Stimulated activated CD4-positive, alpha-beta T cell treated with anti-CD3 and anti-CD28 coated beads, Interleukin-12 subunit alpha, Interleukin-12 subunit beta, amount 100 ng/mL, for 48 hours (primary cell): ENCODE measurements at regions not wholly inside any gene's neighbourhood (a gene's known extent, or its start where the extent isn't known, plus 50 kb on each side); places are given as distances from the start of the nearest gene placed in this dataset.
"Not testable (repeated sequence)": the region's sequence is repeated elsewhere in the genome, so short reads cannot be mapped to it uniquely, and the experiment has no call there.

Source experiments
- DNase-seq, 3 donors: peaks; one replicate each; pipeline ENCODE4 v3.0.0-alpha.2; 2020; ENCODE audit warnings: low read depth in 2 of 3, low spot score in 1 of 3

- not testable (repeated sequence) for DNase-seq
Measured at GRCh38 chr5:159807135-159807534, 109.1 kb upstream of the ADRA1B start.

DNA sequence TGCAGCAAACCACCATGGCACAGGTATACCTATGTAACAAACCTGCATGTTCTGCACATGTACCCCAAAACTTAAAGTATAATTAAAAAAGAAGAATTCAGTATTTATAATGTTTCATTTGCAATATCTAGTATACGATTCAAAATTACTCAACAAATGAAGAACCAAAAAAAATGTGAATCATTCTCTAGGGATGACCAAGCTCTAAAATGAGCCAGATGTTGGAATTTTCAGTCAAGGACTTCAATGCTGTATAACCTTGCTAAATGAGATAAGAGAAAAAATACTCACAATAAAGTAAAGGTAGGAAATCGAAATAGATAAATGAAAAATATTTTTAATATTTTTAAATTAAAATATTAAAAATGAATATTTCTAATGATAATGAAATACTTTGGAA is 108.7 kb upstream of the ADRA1B start:
- DNase-seq, result no peak

DNA sequence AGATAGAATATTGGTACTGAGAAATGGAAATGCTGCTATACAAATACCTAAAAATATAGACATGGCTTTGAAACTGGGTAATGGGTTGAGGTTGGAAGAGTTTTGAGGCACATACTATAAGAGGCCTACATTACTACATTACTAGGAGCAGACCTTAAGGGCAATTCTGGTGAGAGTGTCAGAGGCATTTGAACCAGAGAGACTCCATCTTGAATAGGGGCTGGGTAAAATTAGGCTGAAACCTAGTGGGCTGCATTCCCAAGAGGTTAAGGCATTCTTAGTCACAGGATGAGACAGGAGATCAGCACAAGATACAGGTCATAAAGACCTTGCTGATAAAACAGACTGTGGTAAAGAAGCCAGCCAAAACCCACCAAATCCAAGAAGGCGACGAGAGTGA is 104.6 kb upstream of the ADRA1B start:
- DNase-seq, result no peak

DNA sequence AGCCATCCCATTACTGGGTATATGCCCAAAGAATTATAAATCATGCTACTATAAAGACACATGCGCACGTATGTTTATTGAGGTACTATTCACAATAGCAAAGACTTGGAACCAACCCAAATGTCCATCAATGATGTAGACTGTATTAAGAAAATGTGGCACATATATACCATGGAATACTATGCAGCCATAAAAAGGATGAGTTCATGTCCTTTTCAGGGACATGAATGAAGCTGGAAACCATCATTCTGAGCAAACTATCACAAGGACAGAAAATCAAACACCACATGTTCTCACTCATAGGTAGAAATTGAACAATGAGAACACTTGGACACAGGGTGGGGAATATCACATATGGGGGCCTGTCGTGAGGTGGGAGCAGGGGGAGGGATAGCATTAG is 103.5 kb upstream of the ADRA1B start:
- DNase-seq, result not testable (repeated sequence)

- DNase-seq, result no peak
Measured at GRCh38 chr5:159814222-159814621, 102.1 kb upstream of the ADRA1B start.

GRCh38 chr5:159814805-159815585 is 101.3 kb upstream of the ADRA1B start:
- DNase-seq, result no peak

DNA sequence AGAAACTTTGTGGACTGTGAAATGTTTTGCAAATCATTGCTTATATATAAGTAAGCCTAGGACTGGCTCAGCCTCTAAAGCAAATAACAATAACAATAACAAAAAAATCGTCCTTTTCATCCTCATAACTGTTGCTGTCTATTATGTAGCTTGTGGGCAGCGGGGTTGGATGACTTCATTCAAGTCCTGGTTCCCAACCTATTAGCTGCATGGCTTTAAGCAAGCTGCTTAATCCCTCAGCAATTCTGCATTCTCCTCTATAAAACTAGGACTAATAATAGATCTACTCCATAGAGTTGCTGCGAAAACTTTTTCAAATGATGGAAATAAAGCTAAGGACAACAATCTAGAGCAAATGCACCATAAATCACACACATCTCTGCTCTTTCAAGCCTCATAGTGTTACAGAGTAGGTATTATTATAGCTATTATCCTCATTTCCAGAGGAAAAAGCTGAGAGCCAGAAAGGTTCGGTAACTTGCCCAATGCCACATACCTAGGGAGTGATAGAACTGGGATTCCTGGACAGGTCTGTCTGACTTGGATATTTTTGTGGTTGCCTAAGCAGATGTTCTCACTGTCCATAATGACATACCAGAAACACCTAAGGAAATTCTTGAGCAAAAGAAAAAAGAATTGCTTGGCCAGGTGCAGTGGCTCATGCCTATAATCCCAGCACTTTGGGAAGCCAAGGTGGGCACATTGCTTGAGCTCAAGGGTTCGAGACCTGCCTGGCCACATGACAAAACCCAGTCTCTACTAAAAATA is 98.8 kb upstream of the ADRA1B start:
- no peak for DNase-seq

DNA sequence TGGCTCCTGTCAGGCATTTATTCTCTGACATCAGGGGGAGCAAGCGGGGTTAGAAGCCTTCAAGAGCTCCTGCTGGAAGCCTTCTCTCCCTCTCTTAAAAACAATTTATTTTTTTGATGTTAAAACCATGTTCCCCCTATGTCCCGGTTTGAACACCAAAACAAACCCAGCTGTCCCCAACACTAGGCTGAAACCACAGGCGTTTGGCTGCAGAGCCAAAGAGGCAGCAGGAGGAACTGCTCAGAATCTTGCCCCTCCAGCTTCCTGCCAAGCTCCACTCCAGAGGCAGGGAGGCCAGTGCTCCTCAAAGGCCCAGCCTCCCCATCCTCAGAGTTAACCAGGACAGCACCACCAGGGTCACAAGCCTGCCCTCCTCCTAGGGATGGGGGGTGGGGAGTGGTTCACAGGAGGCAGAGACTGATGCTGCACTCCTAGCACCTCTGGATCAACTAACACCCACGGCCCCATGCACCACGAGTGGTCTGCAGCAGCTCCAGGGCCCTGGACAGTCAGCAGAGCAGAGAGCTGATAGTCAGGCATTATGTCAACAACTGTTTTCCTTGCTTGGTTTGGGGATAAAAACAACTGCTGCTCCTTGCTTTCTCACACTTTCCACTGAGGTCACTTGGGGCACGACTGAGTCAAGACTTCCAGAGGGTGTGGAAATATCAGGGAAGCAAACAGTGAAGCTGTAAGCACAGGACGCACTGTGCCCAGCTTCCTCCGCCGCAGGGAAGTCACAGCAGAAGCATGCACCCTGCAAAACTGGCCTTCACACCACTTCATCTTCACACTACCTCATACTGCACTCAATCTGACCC is 96.5 kb upstream of the ADRA1B start:
- DNase-seq, result no peak

DNA sequence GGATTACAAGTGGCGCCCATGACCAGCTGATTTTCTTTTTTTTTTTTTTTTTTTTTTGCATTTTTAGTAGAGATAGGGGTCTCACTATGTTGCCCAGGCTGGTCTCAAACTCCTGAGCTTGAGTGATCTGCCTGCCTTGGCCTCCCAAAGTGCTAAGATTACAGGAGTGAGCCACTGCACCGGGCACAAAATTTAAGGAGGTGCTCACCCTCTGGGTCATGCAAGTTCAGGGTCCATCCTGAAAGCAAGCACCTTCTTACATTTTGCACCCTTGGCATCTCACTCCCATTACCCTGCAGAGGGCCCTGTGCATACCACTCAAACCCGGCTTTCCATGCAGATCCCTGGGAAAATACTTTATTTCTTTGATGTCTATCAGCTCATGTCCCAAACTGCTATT is 95.6 kb upstream of the ADRA1B start:
- DNase-seq, result no peak

DNA sequence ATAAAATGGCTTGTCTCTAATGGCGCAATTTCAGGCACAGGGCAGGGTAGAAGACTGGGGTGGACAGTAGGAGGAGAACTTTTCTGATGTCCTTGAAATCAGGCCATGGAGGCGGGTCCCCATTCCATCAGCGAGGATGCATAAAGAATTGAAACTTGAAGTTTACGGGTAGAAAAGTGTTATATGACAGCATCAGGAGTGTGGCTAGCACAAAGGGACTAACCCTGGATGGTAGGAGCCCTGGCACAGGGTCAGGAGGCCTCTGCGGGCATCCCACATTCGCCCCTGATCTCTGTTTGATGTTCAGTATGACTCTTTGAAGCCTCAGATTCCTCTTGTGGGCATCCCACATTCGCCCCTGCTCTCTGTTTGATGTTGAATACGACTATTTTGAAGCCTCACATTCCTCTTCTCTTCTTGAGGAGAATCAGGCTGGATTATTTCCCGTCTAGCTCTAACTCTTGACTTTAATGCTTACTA is 94.8 kb upstream of the ADRA1B start:
- DNase-seq, result no peak

GRCh38 chr5:159824188-159825161 is 91.8 kb upstream of the ADRA1B start:
- no peak for DNase-seq

DNA sequence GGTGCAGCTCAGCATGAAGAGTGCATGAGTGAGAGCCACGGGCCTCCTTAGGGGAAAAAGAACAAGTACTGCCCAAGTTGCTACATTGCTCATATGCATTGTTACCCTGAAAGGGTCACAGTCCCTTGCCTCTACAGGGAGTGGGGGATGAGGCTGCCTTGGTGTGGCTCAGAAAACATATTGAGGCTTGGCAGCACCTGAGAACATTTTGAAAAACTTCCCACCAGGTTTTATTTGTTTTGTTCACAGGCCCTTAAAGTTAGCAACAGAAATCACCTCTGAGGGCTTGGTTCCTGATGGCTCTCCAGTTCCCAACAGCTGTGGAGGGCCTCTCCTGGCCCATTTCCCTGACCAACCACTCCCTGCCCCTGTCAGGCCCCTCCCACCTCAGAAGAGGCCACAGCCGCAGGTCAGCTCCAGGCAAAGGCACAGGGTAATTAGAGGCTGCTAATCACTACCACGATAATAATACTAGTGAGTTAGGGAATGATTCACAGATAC is 90.7 kb upstream of the ADRA1B start:
- no peak for DNase-seq

- DNase-seq, result no peak
Measured at GRCh38 chr5:159826351-159827214, 89.7 kb upstream of the ADRA1B start.

DNA sequence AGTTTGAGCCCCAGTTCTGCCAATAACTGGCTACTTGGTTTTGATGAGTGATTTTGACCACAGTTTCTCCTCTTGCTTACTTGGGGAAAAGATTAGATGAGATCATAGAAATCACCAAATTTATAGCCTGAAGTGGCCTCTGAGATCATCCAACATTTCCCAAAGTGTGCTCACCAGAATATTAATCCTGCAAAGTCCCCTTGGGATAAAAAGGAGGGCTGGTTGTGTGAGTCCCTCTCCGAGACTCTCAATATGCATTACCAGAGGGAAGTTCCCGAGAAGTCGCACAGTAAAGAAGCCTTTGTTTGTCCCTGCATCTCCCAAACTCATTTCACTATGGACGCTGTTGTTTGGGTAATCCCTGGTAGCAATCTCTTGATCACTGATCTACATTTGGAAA is 88.4 kb upstream of the ADRA1B start:
- no peak for DNase-seq

GRCh38 chr5:159832073-159832472 is 84.2 kb upstream of the ADRA1B start:
- DNase-seq, result no peak

GRCh38 chr5:159833088-159833487 is 83.2 kb upstream of the ADRA1B start:
- DNase-seq, result no peak

DNA sequence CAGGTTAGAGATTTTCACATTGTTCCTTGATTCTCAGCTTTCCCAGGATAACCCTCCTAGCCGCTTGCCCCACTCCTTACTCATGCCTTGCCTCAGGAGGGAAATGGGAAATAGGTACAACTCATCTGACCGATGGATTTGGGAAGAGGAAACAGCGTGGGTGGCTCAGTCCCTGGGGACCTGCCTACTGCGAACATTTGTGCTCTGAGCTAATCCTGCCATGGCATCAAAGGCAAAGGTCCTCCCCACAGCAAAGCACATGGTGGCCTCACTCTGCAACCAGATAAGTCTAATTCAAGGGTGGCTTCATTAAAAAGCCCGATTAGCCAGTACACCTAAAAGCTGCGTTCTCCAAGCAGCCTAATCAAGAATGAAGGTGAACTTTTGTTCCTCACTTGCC is 82.4 kb upstream of the ADRA1B start:
- no peak for DNase-seq

DNA sequence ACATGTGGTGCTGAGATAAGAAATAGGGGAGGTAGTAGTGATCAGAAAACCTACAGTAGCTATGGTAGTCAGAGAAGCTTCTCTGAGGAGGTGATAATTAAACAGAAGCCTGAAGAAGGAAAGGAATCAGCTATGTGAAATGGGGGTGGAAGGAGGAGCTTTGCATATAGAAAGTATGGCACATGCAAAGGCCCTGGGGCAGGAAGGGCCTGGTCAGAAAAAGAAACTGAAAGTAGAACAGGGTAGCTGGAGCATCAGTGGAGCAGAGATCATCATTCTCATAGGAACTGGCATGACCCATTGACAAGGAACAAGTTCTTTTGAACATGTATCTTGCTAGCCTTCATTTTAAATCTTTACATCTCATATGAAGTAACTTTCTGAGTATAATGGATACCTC is 80.7 kb upstream of the ADRA1B start:
- DNase-seq, result no peak

GRCh38 chr5:159836691-159837090 is 79.6 kb upstream of the ADRA1B start:
- DNase-seq, result no peak
